ENCODE measurements at regions not wholly inside any gene's neighbourhood (a gene's known extent, or its start where the extent isn't known, plus 50 kb on each side); places are given as distances from the start of the nearest gene placed in this dataset.

- TF ChIP-seq SREBF1 (IDR thresholded peaks at IDR 0.05; ENCODE audit: borderline replicate concordance, low read depth, low read length) (no peak), PREB (CRISPR knock-in tag; IDR thresholded peaks at IDR 0.05) (no peak)
Observed at GRCh38 chr12:107319533-107320032, 226.2 kb upstream of the CRY1 start (continued).

- DNase-seq (ENCODE audit: extremely low read depth in 1 of 4, low spot score in 3 of 4) = no peak
- ChIA-PET POLR2A (interaction anchor here (0.6 to 1.1 kb wide), 2 partner anchors 17 to 584 kb away, joined by 3 to 4 read pairs; no protein-coding TSS in a partner anchor), CTCF (ENCODE audit: low intra/inter-chr PET ratio) (no interaction called here)
- H3K9me3 ChIP-seq (replicated peaks; ENCODE audit: control insufficient read depth, insufficient read depth, low read depth, low read length) = no peaks in the 10 kb centered on the region
- no peak overlapping the region for H2AFZ ChIP-seq (ENCODE audit: low read depth, low read length)
- H3K4me2 ChIP-seq (ENCODE audit: insufficient read depth, low read length) = no peak overlapping the region
- H3K4me3 ChIP-seq = no peak overlapping the region
- in situ Hi-C loops (cut with MboI) = no loop called here
- intact Hi-C loops (cut with micrococcal nuclease) = no loop called here
- H3K4me1 ChIP-seq (replicated peaks in 1 of 2; ENCODE audit: control insufficient read depth in 2 of 2, insufficient read depth in 2 of 2, low read length in 2 of 2) = peaks cover 0 to 24% of the 10 kb centered on the region in 2 experiments; a peak in 2 of 5 replicates
- no TSS peak for BruUV-seq (replicated peaks)
- 24% methylated on average over 35 of the region's 49 CpGs for WGBS (ENCODE audit: insufficient coverage, low coverage, missing lambda C conversion rate)
- H3K27me3 ChIP-seq (ENCODE audit: control insufficient read depth in 2 of 2, insufficient read depth in 2 of 2, low read length in 2 of 2) = peaks cover 2 to 29% of the 10 kb centered on the region in 2 experiments; a peak in 4 of 5 replicates
- no peak for FAIRE-seq
- no peak overlapping the region for H3K27ac ChIP-seq (ENCODE audit: extremely low read depth, low read depth, low read length)
- H3K36me3 ChIP-seq (ENCODE audit: control insufficient read depth, insufficient read depth, low read length) = no peaks in the 10 kb centered on the region
- H4K20me1 ChIP-seq (replicated peaks; ENCODE audit: control insufficient read depth, insufficient read depth, low read length) = no peaks in the 10 kb centered on the region; the same call in 1 of the 2 replicates
- no peak for ATAC-seq
- H3K9ac ChIP-seq (ENCODE audit: insufficient read depth in 1 of 2, low read depth in 2 of 2, low read length in 2 of 2) = no peak overlapping the region
- no peaks in the 10 kb centered on the region for H3K9me1 ChIP-seq (ENCODE audit: control insufficient read depth, insufficient read depth, low read length)
- no peaks in the 10 kb centered on the region for H3K79me2 ChIP-seq (ENCODE audit: control insufficient read depth, insufficient read depth, low read length)
- TF ChIP-seq OTX1 (CRISPR knock-in tag; IDR thresholded peaks at IDR 0.05) = no peak
- TF ChIP-seq POLR2A (conservative IDR thresholded peaks at IDR 0.05) = no peak
- TF ChIP-seq SMARCB1 (IDR thresholded peaks at IDR 0.05; ENCODE audit: insufficient read length, low read depth) = no peak
- no peak for TF ChIP-seq EP300 (IDR thresholded peaks at IDR 0.05; ENCODE audit: low read length)
- TF ChIP-seq HCFC1 (IDR thresholded peaks at IDR 0.05; ENCODE audit: low read depth, low read length) = no peak
- no peak for TF ChIP-seq HIVEP1 (CRISPR knock-in tag; IDR thresholded peaks at IDR 0.05)
- TF ChIP-seq ZNF395 (CRISPR knock-in tag; IDR thresholded peaks at IDR 0.05) = no peak
- TF ChIP-seq, protein P1, sequence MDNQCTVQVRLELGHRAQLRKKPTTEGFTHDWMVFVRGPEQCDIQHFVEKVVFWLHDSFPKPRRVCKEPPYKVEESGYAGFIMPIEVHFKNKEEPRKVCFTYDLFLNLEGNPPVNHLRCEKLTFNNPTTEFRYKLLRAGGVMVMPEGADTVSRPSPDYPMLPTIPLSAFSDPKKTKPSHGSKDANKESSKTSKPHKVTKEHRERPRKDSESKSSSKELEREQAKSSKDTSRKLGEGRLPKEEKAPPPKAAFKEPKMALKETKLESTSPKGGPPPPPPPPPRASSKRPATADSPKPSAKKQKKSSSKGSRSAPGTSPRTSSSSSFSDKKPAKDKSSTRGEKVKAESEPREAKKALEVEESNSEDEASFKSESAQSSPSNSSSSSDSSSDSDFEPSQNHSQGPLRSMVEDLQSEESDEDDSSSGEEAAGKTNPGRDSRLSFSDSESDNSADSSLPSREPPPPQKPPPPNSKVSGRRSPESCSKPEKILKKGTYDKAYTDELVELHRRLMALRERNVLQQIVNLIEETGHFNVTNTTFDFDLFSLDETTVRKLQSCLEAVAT (IDR thresholded peaks at IDR 0.05) = no peak
- no peak for TF ChIP-seq HMG20B (CRISPR knock-in tag; IDR thresholded peaks at IDR 0.05)
- no peak for TF ChIP-seq NR0B1 (IDR thresholded peaks at IDR 0.05; ENCODE audit: partially characterized antibody)
- no peak for TF ChIP-seq TAF15 (IDR thresholded peaks at IDR 0.05; ENCODE audit: low read depth, low read length)
- no peak for TF ChIP-seq PHB (CRISPR knock-in tag; IDR thresholded peaks at IDR 0.05)
Observed at GRCh38 chr12:107320033-107320928, 226.9 kb upstream of the CRY1 start.
